Activated CD8-positive, alpha-beta memory T cell treated with anti-CD3 and anti-CD28 coated beads, Interleukin-2, amount 50 U/mL, for 4 hours (primary cell): ENCODE measurements at regions not wholly inside any gene's neighbourhood (a gene's known extent, or its start where the extent isn't known, plus 50 kb on each side); places are given as distances from the start of the nearest gene placed in this dataset.
"Not testable (repeated sequence)": the region's sequence is repeated elsewhere in the genome, so short reads cannot be mapped to it uniquely, and the experiment has no call there.

Source experiments
- DNase-seq: peaks from one replicate; pipeline ENCODE4 v3.0.0-alpha.2; 2020

DNA sequence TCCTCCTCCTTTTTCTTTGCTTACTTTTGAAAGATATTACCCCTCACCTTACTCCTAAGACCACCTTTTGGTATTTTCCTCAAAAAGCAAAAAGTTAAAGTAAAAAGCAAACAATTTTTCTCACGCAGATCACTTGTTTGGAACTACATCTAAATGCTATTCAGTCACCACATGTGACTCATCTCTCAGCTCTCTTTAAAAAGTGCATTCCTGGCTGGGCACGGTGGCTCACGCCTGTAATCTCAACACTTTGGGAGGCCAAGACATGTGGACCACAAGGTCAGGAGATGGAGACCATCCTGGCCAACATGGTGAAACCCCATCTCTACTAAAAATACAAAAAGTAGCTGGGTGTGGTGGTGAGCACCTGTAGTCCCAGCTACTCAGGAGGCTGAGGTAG is 218.0 kb downstream of the HS3ST3B1 start:
- DNase-seq, result not testable (repeated sequence)

DNA sequence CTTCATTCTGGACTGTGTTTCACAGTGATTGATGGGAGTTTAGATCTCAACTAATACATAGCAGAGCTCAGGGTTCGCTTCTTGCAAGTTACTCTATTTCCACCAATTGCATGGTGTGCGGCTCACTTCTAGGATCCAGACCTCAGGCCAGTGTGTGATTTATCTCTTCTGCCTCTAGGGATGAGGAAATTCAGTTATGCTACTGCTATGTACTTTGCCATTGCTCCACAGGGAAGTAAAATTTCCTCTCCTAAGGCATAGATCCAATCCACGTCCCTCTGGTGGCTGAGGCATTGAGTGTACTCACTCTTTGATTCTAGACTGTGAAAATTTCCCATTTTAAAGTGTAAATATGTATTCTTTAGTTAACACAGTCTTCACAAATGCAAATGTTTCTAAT is 214.1 kb downstream of the HS3ST3B1 start:
- no peak for DNase-seq

DNA sequence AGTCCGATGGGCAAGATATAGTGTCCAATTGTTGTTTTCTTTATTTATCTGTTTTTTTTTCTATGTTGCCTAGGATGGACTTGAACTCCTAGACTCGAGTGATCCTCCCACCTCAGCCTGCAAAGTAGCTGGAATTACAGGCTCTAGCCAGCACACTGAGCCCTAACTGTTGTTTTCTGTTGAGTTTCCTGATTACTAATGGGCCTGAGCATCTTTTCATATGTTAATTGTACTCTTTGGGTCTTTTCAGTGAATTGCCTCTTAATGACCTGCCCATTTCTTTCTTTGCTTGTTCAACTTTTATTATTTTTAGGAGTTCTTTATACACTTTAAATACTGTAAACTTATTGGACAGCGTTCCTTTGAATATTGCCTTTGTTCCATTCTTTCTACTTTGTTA is 213.0 kb downstream of the HS3ST3B1 start:
- DNase-seq, result no peak

DNA sequence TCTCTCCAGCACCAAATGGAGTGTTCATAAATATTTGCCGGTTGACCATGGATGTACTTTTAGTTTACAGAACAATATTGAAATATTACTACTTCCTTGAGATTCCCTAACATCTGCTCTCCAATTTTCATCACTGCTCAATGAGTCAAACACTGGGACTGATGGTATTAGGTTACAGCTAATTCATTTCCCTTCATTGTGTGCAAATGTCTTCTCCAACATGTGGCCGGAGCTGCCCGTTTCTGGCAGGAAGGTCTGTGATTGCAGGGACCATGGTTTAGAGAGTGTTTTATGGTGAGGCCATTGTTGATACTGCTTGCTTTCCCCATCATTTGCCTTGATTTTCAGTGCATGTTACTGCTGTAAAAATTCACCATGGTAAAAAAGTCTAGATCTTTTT is 209.3 kb downstream of the HS3ST3B1 start:
- no peak for DNase-seq

DNA sequence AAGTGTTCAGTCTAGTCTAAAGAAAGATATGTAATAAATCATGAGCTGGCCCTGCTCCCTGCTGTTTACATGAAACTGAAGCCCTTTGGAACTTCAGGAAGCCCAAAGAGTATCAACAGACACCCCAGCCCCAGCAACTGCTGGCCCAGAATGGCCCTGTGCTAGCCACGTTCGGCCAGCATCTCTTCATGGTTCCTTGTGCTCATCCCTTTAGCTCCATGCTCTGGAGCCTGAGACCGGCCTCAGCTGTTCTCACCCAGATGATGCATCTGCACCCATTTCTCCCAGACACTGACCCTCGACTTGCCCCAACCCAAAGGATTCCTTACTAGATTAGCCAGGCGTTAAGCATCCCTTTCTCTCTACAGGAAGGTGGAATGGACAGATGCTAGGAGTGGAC is 207.3 kb downstream of the HS3ST3B1 start:
- DNase-seq, result no peak

DNA sequence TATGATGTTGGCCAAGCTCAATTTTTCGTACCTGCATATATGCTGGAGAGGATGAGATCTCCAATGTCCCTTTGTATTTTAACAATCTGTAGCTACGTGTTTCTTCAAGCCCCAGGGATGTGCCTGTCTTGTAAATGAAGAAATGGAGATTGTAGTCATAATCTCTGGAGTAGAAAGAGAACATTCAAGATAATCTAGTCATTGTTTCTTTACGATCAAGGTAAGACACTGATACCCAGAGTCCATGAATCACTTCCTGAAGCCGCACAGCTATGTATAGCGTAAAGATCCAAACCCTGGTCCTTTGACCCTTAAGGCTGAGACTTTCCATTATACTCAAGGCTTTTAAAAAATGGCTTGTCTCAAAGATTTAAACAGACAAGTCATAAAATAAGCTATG is 205.5 kb downstream of the HS3ST3B1 start:
- DNase-seq, result no peak

DNA sequence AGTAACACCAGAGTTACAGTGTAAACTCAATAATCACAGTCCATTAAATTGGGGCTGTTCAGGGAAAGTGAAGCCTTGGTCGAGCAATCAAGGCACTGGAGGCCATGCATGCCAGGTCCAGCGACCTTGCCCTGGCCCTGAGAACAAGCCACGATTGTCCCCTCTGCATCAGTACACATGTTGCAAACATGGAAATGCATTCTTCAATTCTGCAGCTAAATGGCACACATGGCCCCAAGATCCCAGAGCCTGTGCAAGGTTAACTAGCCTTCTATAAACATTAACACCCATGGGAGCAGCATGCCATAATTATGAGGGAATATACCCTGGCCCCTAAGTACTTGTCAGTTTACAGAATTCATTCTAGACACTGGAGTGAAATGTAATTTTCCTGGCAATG is 204.7 kb downstream of the HS3ST3B1 start:
- no peak for DNase-seq

DNA sequence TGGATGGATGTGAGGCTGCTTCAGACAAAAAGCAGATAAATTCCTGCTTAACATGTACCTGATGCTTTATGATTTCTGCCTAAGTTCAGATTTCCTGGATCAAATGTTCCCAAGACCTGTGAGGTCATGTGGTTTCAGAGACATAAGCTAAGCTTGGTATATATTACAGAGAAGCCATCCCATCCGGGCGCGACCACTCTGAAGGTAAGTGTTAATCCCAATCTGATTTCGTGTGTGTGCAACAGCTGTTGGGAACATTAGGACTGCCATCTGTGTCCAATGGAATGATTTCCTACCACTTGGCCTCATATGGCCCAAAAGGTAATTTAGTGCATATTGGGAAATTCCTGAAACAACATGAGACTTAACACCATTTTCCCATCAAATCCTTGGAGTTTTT is 199.1 kb downstream of the HS3ST3B1 start:
- no peak for DNase-seq

DNA sequence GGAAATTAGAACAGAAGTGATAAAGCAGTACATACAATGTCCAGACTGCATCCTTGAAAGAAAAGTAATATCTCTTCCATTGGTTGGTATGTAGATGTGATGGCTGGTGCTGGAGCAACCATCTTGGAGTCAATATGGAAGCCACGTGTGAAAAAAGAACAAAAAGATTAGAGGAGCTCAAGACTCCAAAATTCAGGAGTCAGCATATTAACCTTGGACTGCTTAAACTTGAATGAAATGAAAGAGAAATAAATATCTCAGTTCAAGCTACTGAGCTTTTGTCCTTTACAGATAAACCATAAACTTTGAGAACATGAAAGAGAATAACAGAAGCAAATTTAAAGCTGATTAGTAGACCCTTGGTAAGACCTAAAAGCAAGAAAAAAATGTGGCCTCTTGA is 197.9 kb downstream of the HS3ST3B1 start:
- no peak for DNase-seq

DNA sequence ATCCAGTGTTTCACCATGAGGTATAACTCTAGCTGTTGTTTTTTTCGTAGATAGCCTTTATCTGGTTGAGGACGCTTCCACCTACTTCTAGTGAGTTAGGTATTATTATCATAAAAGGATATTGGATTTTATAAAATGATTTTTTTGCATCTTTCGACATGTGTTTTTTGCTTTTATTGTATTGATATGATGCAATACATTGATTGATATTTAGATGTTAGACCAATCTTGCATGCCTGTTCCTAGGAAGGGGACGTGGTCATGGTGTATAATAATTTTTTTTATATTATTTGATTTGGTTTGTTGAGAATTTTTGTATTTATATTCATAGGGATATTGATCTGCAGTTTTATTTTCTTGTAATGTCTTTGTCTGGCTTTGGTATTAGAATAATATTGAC is 193.3 kb downstream of the HS3ST3B1 start:
- DNase-seq, result no peak

DNA sequence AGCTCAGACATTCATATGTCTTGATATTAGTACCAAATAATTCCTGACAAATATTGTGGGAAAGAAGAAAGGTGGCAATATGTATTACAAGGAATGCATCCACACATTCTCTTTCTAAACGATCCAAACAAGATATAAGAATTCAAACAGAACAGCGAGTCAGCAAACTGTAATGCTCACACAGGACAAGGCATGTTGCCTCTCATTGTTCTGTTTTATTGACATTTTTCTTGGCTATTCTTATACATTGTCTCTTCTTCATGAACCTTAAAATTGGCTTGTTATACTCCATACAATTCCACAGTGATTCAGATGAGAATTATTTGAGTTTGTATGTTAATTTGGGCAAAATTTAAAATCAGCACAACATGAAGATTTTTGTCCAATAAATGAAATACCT is 189.1 kb downstream of the HS3ST3B1 start:
- DNase-seq, result no peak

DNA sequence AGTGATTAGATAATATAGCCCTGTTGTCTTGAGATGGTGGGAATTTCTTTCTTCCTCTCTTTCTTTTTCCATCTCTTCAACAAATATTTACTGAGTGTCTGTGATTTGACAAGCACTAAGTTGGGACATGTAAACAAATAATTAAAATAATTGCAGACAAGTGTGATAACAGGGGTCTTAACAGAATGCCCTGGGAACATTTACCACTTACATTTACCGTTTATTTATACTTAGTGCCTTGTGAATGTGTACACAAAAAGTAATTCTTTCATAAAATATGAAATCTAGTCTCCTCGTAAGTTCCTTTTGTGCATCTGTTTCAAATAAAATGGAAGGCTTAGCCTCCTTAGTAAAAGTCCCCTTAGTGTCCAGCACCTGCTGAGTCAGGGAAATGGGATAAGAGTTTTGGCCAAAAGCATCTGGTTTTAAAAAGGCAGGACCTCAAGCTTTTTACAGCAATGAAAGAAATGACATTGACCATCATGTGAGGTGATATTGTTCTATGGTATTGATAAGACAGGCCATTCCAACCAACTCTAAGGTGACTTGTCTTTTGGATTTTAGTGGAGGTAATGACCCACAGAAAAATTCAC is 188.2 kb downstream of the HS3ST3B1 start:
- DNase-seq, result no peak

DNA sequence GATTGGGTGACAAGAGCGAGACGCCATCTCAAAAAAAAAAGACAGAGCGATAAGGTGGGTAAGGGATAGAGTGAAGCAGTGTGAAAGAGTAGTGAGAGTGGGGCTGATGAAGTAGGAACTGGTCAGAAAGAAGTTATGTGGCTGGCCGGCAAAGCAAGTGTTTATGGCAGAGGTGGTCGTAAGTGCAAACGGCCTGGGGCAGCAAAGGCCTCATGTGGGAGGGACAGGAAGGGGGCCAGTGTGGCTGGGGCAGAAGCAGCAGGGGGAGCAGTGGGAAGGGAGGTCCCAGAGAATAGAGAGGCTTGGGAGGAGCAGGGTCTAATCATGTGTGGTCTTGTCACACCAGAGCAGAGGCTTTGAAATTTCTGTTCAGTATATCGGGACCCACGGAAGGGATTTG is 186.2 kb downstream of the HS3ST3B1 start:
- no peak for DNase-seq

DNA sequence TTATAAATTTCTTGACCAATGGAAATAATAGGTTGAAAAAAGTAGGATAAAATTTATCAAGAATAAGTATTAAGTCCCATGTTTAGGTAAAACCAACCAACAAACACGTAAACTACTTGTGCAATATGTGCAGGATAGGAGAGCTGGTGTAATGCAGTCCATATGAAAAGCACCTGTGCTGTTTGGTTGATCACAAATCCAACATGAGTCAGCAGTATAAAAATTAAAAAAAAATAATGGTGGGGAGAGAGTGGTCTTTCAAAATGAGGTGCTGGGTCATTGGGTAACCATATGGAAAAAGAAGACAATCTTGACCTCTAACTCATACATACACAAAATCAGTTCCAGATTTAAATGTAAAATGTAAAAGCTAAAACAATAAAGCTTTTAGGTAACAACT is 181.8 kb downstream of the HS3ST3B1 start:
- DNase-seq, result no peak

DNA sequence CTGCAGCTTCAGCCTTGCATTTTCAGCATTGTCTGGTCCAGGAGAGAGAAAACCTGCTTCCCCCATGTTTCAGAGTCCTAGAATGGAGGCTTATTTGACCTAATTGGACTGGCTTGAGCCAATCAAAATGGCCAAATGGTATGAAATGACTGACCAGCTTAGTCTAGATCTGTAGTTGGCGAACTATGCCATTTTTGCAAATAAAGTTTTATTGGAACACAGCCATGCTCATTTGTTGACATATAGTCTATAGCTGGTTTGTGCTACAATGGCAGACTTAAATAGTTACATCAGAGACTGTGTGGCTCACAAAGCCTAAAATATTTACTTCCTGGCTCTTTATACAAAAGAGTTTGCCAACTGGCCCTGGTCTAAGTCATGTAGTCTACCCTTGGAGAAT is 180.8 kb downstream of the HS3ST3B1 start:
- DNase-seq, result no peak

DNA sequence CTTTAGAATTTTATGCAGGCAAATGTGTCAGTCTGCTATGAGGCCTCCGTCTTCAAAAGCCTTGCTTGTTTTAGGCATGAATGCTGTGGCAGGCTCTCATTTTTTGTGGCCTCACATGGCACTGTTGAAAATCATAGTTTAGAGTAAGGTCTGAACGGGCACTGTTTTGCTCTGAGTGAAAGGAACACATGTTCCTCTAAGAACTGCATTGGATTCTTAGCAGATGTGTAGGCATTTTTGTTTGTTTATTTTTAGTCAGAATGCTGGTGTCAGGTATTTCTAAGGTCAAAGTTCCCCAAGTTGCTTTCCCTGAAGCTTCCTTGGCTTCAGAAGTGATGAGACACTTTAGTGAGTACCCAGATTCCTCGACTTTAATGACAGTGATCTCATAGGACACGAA is 173.7 kb downstream of the HS3ST3B1 start:
- DNase-seq, result no peak

DNA sequence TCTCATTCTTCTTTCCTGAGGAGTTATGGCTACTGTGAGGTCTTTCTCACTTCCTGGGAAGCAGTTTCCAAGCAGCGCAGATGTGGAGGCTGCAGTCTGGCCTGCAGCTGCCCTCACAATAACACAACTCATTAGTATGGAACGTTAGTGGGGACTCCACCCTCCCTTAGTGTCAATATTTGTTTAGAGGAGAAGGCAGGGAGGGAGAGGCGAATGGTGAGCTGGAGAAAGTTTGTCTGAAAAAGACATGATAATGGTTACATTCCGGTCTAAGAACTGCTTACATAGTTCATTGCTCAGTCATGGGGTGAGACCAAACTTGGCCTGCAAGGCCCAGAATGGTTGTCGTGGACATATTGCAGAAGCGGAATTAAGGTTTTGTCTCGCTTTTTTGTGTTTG is 170.2 kb downstream of the HS3ST3B1 start:
- DNase-seq, result no peak

DNA sequence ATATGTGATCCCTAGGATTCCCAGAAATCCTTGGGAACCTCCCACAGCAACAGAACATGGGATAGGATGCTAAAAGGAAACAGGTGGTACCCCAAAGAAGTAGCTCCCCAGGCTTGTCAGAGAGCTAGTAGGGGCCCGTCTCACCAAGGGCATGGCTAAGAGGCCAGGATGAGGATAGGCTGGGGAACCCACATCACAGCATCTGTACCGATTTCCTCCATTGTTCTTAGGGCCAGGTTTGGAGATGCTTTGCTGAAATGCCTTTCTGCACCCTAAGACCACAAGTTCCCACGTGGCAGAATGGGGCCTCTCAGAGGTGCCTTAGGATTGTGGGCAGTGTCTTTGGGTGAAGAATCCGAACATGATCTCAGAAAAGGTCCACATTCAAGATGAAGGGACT is 169.5 kb downstream of the HS3ST3B1 start:
- DNase-seq, result no peak

DNA sequence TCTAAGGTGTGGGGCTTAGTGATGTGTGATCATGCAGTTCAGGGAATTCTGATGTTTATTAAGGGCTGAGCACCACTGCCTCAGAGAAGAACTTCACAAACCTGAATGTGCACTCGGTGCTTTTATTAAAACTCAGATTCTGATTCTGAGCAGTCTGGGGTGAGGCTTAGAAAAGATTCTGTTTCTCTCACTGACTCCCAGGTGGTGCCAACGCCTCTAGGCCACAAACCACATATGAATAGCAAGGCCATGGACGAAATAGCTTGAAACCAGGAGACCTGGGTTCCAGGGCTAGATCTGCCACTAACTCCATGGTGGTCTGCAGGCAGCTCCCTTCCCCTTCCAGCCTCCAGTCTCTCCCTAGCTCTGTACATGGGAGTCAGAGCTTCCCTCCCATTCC is 169.1 kb downstream of the HS3ST3B1 start:
- DNase-seq, result no peak

DNA sequence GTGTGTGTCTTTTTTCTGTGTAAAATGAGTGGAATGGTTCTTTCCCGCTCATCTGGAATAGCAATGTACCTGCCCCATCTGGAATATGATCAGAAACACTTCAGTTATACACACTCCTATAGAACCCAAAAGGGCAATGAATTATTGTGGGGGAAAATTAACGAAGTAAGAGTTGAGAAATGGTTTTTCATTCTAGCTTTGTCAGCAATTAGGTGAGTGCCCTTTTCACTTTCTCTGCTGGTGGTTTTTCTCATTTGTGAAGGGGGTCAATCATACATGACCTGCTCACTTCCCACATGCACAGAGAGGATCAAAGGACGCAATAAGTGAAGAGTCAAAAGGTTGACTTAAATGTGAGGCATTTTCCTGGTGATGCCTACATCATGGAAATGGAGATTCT is 168.0 kb downstream of the HS3ST3B1 start:
- DNase-seq, result no peak

DNA sequence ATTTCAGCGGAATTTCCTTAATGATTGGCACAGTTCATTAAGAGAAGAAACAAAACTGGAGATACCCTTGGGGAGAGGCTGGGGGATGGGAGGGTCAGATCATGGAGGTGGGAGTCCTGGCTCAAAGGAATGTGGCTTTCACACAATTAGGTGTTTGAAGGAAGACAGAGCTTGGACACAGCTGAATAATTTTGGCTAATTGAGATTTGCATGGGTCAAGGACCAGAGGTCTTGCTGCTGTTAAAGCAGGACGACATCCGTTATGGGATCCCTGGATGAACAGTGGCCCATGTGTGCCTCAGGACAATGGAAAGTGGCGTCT is 160.3 kb downstream of the HS3ST3B1 start:
- no peak for DNase-seq

DNA sequence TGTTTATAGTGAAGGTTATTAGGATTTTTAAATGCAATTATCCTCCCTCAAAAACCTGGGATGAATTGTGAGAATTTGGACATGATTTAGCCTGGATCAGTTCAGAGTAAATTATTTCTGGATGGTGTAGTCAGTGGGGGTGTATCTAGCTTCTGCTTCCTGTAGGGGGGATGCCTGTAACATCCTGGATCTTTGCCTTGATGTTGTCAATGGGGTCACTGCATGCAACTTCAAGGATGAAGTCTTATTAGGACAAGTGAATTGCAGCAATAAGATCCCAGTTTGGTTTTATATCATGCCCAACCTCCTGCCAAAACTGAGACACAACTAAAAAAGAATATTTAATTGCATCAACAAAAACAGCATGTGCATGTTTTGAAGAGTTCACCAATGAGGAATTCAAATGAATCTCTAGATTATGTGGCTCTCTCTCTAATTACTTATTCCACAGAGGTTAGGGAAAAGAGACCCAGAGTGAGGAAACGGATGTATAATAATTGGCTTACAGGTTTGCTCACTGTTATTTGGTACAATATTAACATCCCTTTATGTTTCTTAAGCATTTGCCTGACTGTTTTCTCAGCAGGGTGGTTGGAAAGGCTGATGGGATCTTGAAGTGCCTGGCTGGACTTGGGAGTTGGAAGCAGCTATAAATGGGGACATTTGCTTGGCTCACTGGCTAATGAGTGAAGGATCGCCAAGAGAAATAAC is 159.8 kb downstream of the HS3ST3B1 start:
- no peak for DNase-seq

DNA sequence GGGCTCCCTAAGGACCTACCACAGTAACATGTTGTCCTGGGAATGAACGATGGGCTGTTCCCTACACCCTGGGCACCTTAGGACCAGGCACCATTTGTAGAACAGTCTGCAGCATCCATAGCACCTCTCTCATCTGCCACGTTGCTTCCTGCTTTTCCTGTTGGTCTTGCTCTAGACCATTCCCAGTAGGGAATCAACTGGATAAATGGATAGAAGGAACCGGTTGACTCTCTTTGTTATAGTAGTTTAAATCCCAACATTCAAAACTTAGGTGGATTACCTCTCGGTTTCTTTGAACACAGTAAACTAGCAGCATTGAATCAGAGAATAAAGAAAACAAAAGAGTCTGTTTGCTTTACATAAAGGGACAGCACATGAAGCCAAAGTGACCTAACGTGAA is 159.1 kb downstream of the HS3ST3B1 start:
- no peak for DNase-seq

DNA sequence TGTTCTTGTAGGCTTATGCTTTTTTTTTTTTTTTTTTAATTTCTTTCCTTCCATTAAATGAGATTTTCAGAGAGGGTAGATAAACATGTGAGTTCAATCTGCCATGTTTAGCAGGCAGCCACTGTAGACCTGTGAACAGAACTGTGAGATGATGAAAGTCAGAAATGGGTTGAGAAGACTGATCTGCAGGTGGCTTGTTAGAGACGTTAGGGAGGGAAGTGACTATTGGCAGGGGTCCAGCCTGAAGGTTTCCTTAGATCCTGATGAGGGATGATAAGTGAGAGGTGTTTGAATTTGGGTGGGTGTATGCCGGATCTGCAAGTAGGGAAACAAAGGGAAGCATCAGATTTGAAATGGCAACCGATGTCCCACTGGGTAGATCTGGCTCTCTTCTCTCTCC is 157.8 kb downstream of the HS3ST3B1 start:
- DNase-seq, result no peak

DNA sequence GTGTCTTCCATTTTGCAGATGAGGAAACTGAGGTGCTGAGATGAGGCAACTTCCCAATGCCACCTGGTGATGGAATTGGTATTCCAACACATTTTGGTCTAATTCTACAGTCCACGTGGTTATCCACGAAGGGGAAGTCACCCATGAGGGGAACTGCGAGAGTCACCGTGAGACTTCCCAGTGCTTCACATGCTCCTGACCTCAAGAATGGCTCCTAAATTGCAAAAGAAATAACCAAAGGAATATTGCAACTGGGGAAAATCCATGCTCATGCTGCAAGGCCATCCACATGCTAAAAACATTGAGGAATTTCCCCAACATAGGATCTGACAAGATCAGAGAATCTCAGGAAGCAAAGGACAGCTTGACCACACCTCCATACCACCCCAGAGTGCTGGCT is 153.9 kb downstream of the HS3ST3B1 start:
- DNase-seq, result no peak

DNA sequence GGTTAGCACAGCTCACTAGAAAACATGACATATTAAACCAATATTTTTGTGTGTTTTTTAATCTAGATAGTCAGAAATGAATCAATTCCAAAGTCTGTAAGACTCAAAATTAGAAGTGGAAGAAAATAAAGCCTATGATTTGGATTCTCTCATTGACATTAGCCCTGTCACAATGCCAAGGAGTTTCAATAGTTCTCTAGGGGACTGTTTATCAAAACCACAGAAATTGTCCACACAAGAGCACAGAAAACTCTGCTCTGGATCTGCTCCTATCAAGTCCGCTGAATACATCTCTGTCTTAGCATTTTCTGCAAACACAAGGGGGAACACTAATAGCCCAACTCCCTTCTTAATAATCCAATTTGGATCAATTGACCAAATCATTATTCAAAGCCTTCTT is 152.0 kb downstream of the HS3ST3B1 start:
- no peak for DNase-seq
